Endothelial cell of umbilical vein (primary cell): ENCODE measurements at regions not wholly inside any gene's neighbourhood (a gene's known extent, or its start where the extent isn't known, plus 50 kb on each side); places are given as distances from the start of the nearest gene placed in this dataset.

Experiments used
- BruUV-seq: library from RNA; stranded (reverse); fragments of 400-500 nt; replicated peaks from 2 replicates; lab custom pipeline; 2021; lab: Mats Ljungman, UMichigan
- CTCF ChIA-PET: fragments of 300-600, 350-600 bp; sonication (Branson Sonifier 250); formaldehyde crosslinking; loops from one replicate; lab custom pipeline; 2021; ENCODE audit warnings: antibody characterized with exemption, inconsistent platforms; lab: Charles Lee
- POLR2A ChIA-PET: fragments of 300-600, 350-600 bp; sonication (Branson Sonifier 250); formaldehyde crosslinking; loops from one replicate; lab custom pipeline; 2021; ENCODE audit warnings: antibody characterized with exemption, inconsistent platforms; lab: Charles Lee
- DNase-seq: peaks from one replicate; pipeline ENCODE4 v3.0.0-alpha.2; 2011; ENCODE audit warnings: low read depth, low spot score
- FAIRE-seq: peaks from 2 replicates; lab custom pipeline; 2011; peaks lifted over from hg19 to GRCh38; lab: Jason Lieb, UNC
- H2AFZ ChIP-seq: 2 replicates; pipeline ENCODE4 v1.6.0; 2012; ENCODE audit warnings: low read depth, low read length, control low read depth, inconsistent platforms
- H3K27ac ChIP-seq: 2 replicates; pipeline ENCODE4 v1.5.1; 2011; ENCODE audit warnings: low read depth, mild to moderate bottlenecking, control low read depth, low read length, moderate library complexity; ENCODE audit not compliant: insufficient read depth
- H3K27me3 ChIP-seq, 2 experiments: 2 replicates each; pipeline versions ENCODE4 v1.6.0 to v1.6.1; 2011; ENCODE audit warnings: low read length in 2 of 2, mixed read lengths in 1 of 2; ENCODE audit not compliant: control insufficient read depth in 2 of 2, insufficient read depth in 2 of 2
- H3K36me3 ChIP-seq, 2 experiments: 2 replicates in 1 of 2; 3 replicates in 1 of 2; pipeline ENCODE4 v1.5.1; 2011; ENCODE audit warnings: low read length in 2 of 2, mild to moderate bottlenecking in 1 of 2, moderate library complexity in 1 of 2; ENCODE audit not compliant: control insufficient read depth in 2 of 2, insufficient read depth in 2 of 2; ENCODE audit errors: extremely low read depth in 1 of 2
- H3K4me1 ChIP-seq: 3 replicates; pipeline ENCODE4 v1.5.1; 2011; ENCODE audit warnings: mild to moderate bottlenecking, low read length; ENCODE audit not compliant: control insufficient read depth, insufficient read depth; ENCODE audit errors: extremely low read depth
- H3K4me2 ChIP-seq: 2 replicates; pipeline ENCODE4 v1.6.1; 2011; ENCODE audit warnings: low read length, control low read depth, mixed read lengths; ENCODE audit not compliant: insufficient read depth
- H3K4me3 ChIP-seq, 3 experiments: fragments of 200-600 bp in 1 of 3; sonication (generic), shearing (Covaris generic) in 1 of 3; replicated peaks in 1 of 3; 2 replicates each; pipeline ENCODE4 v1.5.1; 2011 to 2016; ENCODE audit warnings: control low read depth in 3 of 3, low read length in 3 of 3, mild to moderate bottlenecking in 2 of 3, inconsistent platforms in 1 of 3, low read depth in 1 of 3, moderate library complexity in 1 of 3; ENCODE audit not compliant: insufficient read depth in 1 of 3
- H3K79me2 ChIP-seq: 2 replicates; pipeline ENCODE4 v1.6.0; 2012; ENCODE audit warnings: low read length, inconsistent platforms; ENCODE audit not compliant: control insufficient read depth, insufficient read depth
- H3K9ac ChIP-seq: replicated peaks from 2 replicates; pipeline ENCODE3; 2011; ENCODE audit warnings: low read length, control low read depth; ENCODE audit not compliant: insufficient read depth; ENCODE audit errors: extremely low read depth
- H3K9me1 ChIP-seq: replicated peaks from 3 replicates; pipeline ENCODE4 v1.6.0; 2011; ENCODE audit warnings: mild to moderate bottlenecking, low read length; ENCODE audit not compliant: control insufficient read depth, insufficient read depth; ENCODE audit errors: extremely low read depth
- H3K9me3 ChIP-seq: replicated peaks from 2 replicates; pipeline ENCODE4 v1.5.1; 2012; ENCODE audit warnings: low read length, inconsistent platforms; ENCODE audit not compliant: control insufficient read depth, insufficient read depth
- H4K20me1 ChIP-seq: replicated peaks from 2 replicates; pipeline ENCODE3; 2011; ENCODE audit warnings: mild to moderate bottlenecking, low read length; ENCODE audit not compliant: control insufficient read depth, insufficient read depth; ENCODE audit errors: extremely low read depth
- CTCF ChIP-seq, 2 donors: IDR thresholded peaks; 1 replicate in 1 of 2; 2 replicates in 1 of 2; pipeline ENCODE4 v1.5.1; 2011; ENCODE audit warnings: low read length in 2 of 2, mild to moderate bottlenecking in 2 of 2, moderate library complexity in 2 of 2, control low read depth in 1 of 2, inconsistent platforms in 1 of 2, low read depth in 1 of 2; ENCODE audit not compliant: insufficient read depth in 1 of 2; ENCODE audit errors: extremely low read depth in 1 of 2
- EZH2 ChIP-seq: IDR thresholded peaks from 2 replicates; pipeline ENCODE4 v1.6.1; 2012; ENCODE audit warnings: borderline replicate concordance, low read depth, mild to moderate bottlenecking, moderate library complexity, low read length, inconsistent platforms; ENCODE audit not compliant: severe bottlenecking
- FOS ChIP-seq: IDR thresholded peaks from 2 replicates; pipeline ENCODE4 v1.6.1; 2011; ENCODE audit warnings: mild to moderate bottlenecking, low read length, moderate library complexity, borderline replicate concordance; ENCODE audit not compliant: insufficient read depth
- GATA2 ChIP-seq: IDR thresholded peaks from 2 replicates; pipeline ENCODE4 v1.7.0; 2011; ENCODE audit warnings: low read depth, mild to moderate bottlenecking, moderate library complexity, mixed read lengths, low read length; ENCODE audit not compliant: insufficient read length, insufficient read depth
- JUN ChIP-seq: IDR thresholded peaks from 2 replicates; pipeline ENCODE4 v1.6.1; 2011; ENCODE audit warnings: borderline replicate concordance, low read depth; ENCODE audit not compliant: insufficient read length, insufficient read depth
- MAX ChIP-seq: IDR thresholded peaks from 2 replicates; pipeline ENCODE4 v1.6.1; 2011; ENCODE audit not compliant: insufficient read depth, insufficient read length
- MYC ChIP-seq: IDR thresholded peaks from one replicate; pipeline ENCODE4 v1.6.1; 2011; ENCODE audit warnings: mild to moderate bottlenecking, low read depth, low read length
- POLR2A ChIP-seq: IDR thresholded peaks from 2 replicates; pipeline ENCODE4 v1.6.1; 2012; ENCODE audit warnings: low read depth, mild to moderate bottlenecking, control low read depth, low read length
- POLR2AphosphoS5 ChIP-seq: IDR thresholded peaks from 2 replicates; pipeline ENCODE4 v1.6.1; 2012; ENCODE audit warnings: low read depth, mild to moderate bottlenecking, control low read depth, low read length, moderate library complexity; ENCODE audit not compliant: insufficient read depth
- dilution Hi-C: fragments of 300-500 bp; cut with MboI; formaldehyde crosslinking; loops from one replicate; pipeline ENCODE4 v1.15.0; 2019; ENCODE audit warnings: low sequenced_read_pairs; ENCODE audit not compliant: extremely low pct_ligation_motif_present
- intact Hi-C: fragments of 100-400 bp; cut with micrococcal nuclease; formaldehyde crosslinking; loops from one replicate; pipeline ENCODE4 v1.10.0; 2022

DNA sequence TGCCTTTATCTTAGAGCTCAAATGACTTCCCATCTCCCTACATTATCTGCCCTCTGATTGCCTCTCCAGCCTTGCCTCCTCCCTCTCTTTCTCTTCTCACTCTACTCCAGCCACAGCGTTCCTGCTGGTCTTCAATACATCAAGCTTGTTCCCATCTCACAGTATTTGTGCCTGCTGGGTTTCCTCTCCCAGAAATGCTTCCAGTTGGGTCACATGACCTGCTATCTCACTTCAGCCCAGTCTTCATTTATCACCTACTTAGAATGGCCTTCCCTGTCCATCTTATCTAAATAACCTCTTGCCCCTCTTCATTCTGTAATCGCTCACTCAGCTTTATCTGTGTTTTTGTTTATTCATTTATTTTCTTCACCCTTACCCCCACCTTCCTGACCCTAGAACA, 61.8 kb upstream of the FAR1 start:
- no peak overlapping the region for H3K27ac ChIP-seq
- DNase-seq (no peak), FAIRE-seq (no peak)
- no peak overlapping the region for H3K4me3 ChIP-seq
- CTCF ChIA-PET, result no interaction called here
- POLR2A ChIA-PET, result no interaction called here
- peaks cover 0 to 2% of the 10 kb centered on the region in 2 experiments for H3K27me3 ChIP-seq
- TF ChIP-seq POLR2AphosphoS5 (no peak), MAX (no peak), CTCF (IDR thresholded peaks at IDR 0.05; ENCODE audit: extremely low read depth in 1 of 2, insufficient read depth in 1 of 2, low read depth in 1 of 2, low read length in 2 of 2) (no peak), JUN (no peak), GATA2 (no peak), POLR2A (no peak), MYC (no peak), EZH2 (no peak), FOS (no peak)
- no peak overlapping the region for H3K4me2 ChIP-seq
- no peaks in the 10 kb centered on the region for H4K20me1 ChIP-seq
- no peaks in the 10 kb centered on the region for H3K9me3 ChIP-seq
- no peaks in the 10 kb centered on the region for H3K36me3 ChIP-seq
- no TSS peak for BruUV-seq
- no peaks in the 10 kb centered on the region for H3K4me1 ChIP-seq
- intact Hi-C loops (no loop called here), dilution Hi-C loops (no loop called here)
- no peaks in the 10 kb centered on the region for H3K79me2 ChIP-seq
- no peak overlapping the region for H2AFZ ChIP-seq
- H3K9me1 ChIP-seq, result no peaks in the 10 kb centered on the region
- no peak overlapping the region for H3K9ac ChIP-seq
